ENCODE measurements at regions not wholly inside any gene's neighbourhood (a gene's known extent, or its start where the extent isn't known, plus 50 kb on each side); places are given as distances from the start of the nearest gene placed in this dataset.

DNA sequence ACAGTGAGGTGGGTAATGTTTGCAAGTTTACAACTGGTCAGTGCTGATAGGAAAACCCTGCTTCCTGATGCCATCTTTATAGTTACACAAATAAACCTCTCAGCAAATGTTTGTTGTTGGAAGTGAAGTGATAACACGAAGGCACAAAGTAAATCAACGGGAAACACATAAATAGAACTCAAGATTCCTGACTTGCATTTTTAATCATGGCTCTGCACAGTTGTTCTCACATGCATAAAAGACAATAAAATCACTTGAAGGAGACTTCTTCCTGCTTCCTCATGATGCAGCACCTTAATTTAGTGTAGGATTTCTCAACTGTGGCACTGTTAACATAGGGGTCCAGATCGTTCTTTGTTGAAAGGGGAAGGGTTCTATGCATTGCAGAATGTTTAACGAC lies 907.7 kb downstream of the RAB28 start:
- 14 to 27% (median 21%) methylated on average over 4 of the region's 4 CpGs for WGBS, 5 donors
- Histone ChIP-seq H3K9me3 (no peaks in the 10 kb centered on the region), H3K36me3 (no peaks in the 10 kb centered on the region), H3K4me3 (no peak overlapping the region), H3K4me1 (no peaks in the 10 kb centered on the region), H3K27me3 (replicated peaks in 1 of 7) (no peaks in the 10 kb centered on the region), H3K27ac (no peak overlapping the region)
- DNase-seq = no peak
- intact Hi-C loops (cut with DNase I; ENCODE audit: low total_unique reads) = no loop called here
- TF ChIP-seq POLR2AphosphoS5 (IDR thresholded peaks at IDR 0.05) (no peak), POLR2A (IDR thresholded peaks at IDR 0.05) (no peak)
- TF ChIP-seq, protein P1, sequence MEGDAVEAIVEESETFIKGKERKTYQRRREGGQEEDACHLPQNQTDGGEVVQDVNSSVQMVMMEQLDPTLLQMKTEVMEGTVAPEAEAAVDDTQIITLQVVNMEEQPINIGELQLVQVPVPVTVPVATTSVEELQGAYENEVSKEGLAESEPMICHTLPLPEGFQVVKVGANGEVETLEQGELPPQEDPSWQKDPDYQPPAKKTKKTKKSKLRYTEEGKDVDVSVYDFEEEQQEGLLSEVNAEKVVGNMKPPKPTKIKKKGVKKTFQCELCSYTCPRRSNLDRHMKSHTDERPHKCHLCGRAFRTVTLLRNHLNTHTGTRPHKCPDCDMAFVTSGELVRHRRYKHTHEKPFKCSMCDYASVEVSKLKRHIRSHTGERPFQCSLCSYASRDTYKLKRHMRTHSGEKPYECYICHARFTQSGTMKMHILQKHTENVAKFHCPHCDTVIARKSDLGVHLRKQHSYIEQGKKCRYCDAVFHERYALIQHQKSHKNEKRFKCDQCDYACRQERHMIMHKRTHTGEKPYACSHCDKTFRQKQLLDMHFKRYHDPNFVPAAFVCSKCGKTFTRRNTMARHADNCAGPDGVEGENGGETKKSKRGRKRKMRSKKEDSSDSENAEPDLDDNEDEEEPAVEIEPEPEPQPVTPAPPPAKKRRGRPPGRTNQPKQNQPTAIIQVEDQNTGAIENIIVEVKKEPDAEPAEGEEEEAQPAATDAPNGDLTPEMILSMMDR (IDR thresholded peaks at IDR 0.05 in 8 of 11, conservative IDR thresholded peaks at IDR 0.05 in 3 of 11) = no peak

DNA sequence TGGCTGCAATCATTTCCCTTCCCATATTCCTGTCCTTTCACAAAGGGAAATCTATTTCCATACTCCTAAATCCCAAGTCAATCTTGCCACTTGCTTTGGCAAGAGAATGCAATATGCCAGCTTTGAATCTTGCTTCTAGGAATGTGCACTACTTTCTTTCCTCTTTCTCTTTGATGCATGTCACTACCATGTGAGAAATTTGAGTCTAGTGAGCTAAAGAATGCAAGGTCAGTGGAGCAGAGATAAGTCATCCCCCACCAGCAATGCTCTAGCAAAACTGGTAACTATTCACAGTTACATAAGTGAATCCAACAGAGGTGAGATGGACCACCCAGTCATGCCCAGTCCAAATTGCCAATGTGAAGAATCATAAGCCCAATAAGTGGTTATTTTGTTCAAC lies 910.4 kb downstream of the RAB28 start:
- Histone ChIP-seq H3K4me3 (no peak overlapping the region), H3K27ac (no peak overlapping the region), H3K27me3 (replicated peaks in 1 of 7) (no peaks in the 10 kb centered on the region), H3K36me3 (no peaks in the 10 kb centered on the region), H3K9me3 (no peaks in the 10 kb centered on the region), H3K4me1 (no peaks in the 10 kb centered on the region)
- TF ChIP-seq, protein P1 (IDR thresholded peaks at IDR 0.05 in 8 of 11, conservative IDR thresholded peaks at IDR 0.05 in 3 of 11) = no peak
- no peak for TF ChIP-seq POLR2AphosphoS5 (IDR thresholded peaks at IDR 0.05)
- no peak for TF ChIP-seq POLR2A (IDR thresholded peaks at IDR 0.05)
- DNase-seq = no peak
- intact Hi-C loops (cut with DNase I; ENCODE audit: low total_unique reads) = no loop called here

GRCh38 chr4:12562476-12563140 lies 921.5 kb downstream of the RAB28 start:
- no peaks in the 10 kb centered on the region for H3K36me3 ChIP-seq
- intact Hi-C loops (cut with DNase I; ENCODE audit: low total_unique reads) = no loop called here
- H3K9me3 ChIP-seq = peaks cover 0 to 6% (median 0%) of the 10 kb centered on the region in 8 donors
- H3K4me1 ChIP-seq = no peaks in the 10 kb centered on the region
- no peak for DNase-seq
- H3K4me3 ChIP-seq = no peak overlapping the region
- TF ChIP-seq POLR2A (IDR thresholded peaks at IDR 0.05) = no peak
- TF ChIP-seq, protein P1 (IDR thresholded peaks at IDR 0.05 in 8 of 11, conservative IDR thresholded peaks at IDR 0.05 in 3 of 11) = no peak
- no peak for TF ChIP-seq POLR2AphosphoS5 (IDR thresholded peaks at IDR 0.05)
- H3K27ac ChIP-seq = no peak overlapping the region
- no peaks in the 10 kb centered on the region for H3K27me3 ChIP-seq (replicated peaks in 1 of 7)
- WGBS, 5 donors = 50 to 90% (median 83%) methylated on average over 3 of the region's 3 CpGs

DNA sequence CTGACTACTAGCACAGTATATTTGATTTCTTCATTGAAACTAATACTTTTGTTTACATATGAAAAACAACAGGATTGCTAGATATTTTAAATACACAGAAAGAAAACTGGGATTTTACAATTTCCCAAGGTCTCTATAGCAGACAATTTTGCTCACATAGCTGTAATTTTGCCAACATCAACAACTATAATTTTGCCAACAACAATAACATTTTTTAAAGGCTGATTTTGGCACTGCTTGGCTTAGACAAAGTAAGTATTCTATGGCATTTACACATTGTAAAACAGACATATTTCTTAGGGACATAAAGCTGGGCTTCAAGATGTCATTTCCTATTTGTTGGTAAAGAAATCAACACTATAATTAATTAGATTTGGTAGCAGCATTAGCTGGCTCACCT lies 922.1 kb downstream of the RAB28 start:
- H3K36me3 ChIP-seq = no peaks in the 10 kb centered on the region
- H3K9me3 ChIP-seq = peaks cover 0 to 7% (median 0%) of the 10 kb centered on the region in 8 donors
- DNase-seq = no peak
- TF ChIP-seq POLR2A (IDR thresholded peaks at IDR 0.05) = no peak
- no peak for TF ChIP-seq POLR2AphosphoS5 (IDR thresholded peaks at IDR 0.05)
- TF ChIP-seq, protein P1 (IDR thresholded peaks at IDR 0.05 in 8 of 11, conservative IDR thresholded peaks at IDR 0.05 in 3 of 11) = no peak
- no peak overlapping the region for H3K27ac ChIP-seq
- H3K4me1 ChIP-seq = no peaks in the 10 kb centered on the region
- no peaks in the 10 kb centered on the region for H3K27me3 ChIP-seq (replicated peaks in 1 of 7)
- intact Hi-C loops (cut with DNase I; ENCODE audit: low total_unique reads) = no loop called here
- H3K4me3 ChIP-seq = no peak overlapping the region
